Natural killer cell (primary cell): ENCODE measurements at regions not wholly inside any gene's neighbourhood (a gene's known extent, or its start where the extent isn't known, plus 50 kb on each side); places are given as distances from the start of the nearest gene placed in this dataset.

Experiments
- ATAC-seq, 3 donors: fragments of 150-1000 bp in 2 of 3; fragments of 200-7000 bp in 1 of 3; cut with Tn5 transposase; 1 replicate in 1 of 3; 2 replicates in 2 of 3; pipeline ENCODE4 v1.10.0; 2021; ENCODE audit warnings: mild to moderate bottlenecking in 2 of 3, moderate library complexity in 2 of 3
- DNase-seq, 2 donors: peaks; one replicate each; pipeline versions ENCODE4 v3.0.0 to v3.0.0-alpha.2; 2013 to 2021; ENCODE audit warnings: mixed read lengths in 1 of 2
- H3K27ac ChIP-seq: one replicate; pipeline ENCODE4 v1.5.1; 2013; ENCODE audit warnings: mild to moderate bottlenecking, low read length
- H3K27me3 ChIP-seq: one replicate; pipeline ENCODE4 v1.6.1; 2013; ENCODE audit warnings: low read length; ENCODE audit not compliant: control insufficient read depth, insufficient read depth
- H3K36me3 ChIP-seq: one replicate; pipeline ENCODE4 v1.6.1; 2013; ENCODE audit warnings: low read length; ENCODE audit not compliant: control insufficient read depth, insufficient read depth
- H3K4me1 ChIP-seq: one replicate; pipeline ENCODE4 v1.6.1; 2013; ENCODE audit warnings: low read length; ENCODE audit not compliant: control insufficient read depth, insufficient read depth
- H3K4me3 ChIP-seq: one replicate; pipeline ENCODE4 v1.5.1; 2013; ENCODE audit warnings: low read length
- H3K9me3 ChIP-seq: one replicate; pipeline ENCODE4 v1.6.1; 2013; ENCODE audit warnings: low read length; ENCODE audit not compliant: control insufficient read depth, insufficient read depth
- H3K27ac Mint-ChIP-seq, 2 donors: one replicate each; pipeline ENCODE4 v1.8.0; 2022; ENCODE audit warnings: mild to moderate bottlenecking in 2 of 2, mixed read lengths in 2 of 2, moderate library complexity in 1 of 2
- H3K27me3 Mint-ChIP-seq, 2 donors: one replicate each; pipeline ENCODE4 v1.8.0; 2022; ENCODE audit warnings: low read depth in 2 of 2, mixed read lengths in 2 of 2
- H3K36me3 Mint-ChIP-seq: one replicate; pipeline ENCODE4 v1.8.0; 2022; ENCODE audit warnings: mixed read lengths
- H3K4me1 Mint-ChIP-seq, 2 donors: one replicate each; pipeline ENCODE4 v1.8.0; 2022; ENCODE audit warnings: mixed read lengths in 2 of 2
- H3K4me3 Mint-ChIP-seq: one replicate; pipeline ENCODE4 v1.8.0; 2022; ENCODE audit warnings: mild to moderate bottlenecking, moderate library complexity, mixed read lengths
- H3K9me3 Mint-ChIP-seq, 2 donors: one replicate each; pipeline ENCODE4 v1.8.0; 2022; ENCODE audit warnings: mixed read lengths in 2 of 2
- WGBS: methylation state at CpG from one replicate; pipeline ENCODE4 v1.1.7; 2013; ENCODE audit warnings: missing lambda C conversion rate; ENCODE audit not compliant: insufficient coverage; 5-methylcytosine and 5-hydroxymethylcytosine counted together
- intact Hi-C: fragments of 100-400 bp; cut with micrococcal nuclease; formaldehyde crosslinking; loops from one replicate; pipeline ENCODE4 v1.14.2; 2022
- TF ChIP-seq, protein P1 (sequence below): fragments of 200-600 bp; IDR thresholded peaks from one replicate; pipeline ENCODE4 v1.8.0; 2022; ENCODE audit warnings: antibody characterized with exemption

DNA sequence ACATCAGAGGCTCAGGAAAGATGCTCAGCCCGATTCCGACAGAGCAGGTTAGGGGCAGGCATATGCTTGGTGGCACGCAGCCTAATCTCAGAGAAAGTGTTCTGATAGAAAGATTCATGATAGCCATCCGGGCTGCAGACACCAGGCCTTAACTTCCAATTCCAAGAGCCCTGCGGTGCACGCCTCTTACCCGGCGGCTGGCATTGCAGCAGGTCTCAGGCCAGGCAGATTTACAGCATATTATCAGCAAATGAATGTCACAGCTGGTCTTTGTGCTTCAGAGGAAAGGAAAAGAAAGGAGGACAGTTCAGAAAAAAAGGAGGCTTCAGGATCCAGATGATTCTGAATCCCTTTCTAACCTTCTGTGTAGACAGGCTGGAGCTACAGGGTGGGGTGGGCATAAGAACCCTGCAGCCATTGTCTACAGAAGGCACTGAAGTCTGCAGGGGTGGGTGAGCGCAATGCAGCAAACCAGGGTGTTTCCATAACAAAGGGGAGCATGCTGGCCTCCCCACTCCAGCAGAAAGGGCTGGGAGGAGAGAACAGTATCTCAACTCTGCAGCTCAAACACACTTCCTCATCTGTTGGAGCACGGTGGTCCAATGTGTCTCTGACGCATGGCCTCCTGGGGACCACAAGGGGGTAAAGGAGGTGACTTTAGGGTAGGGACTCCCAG, 277.4 kb upstream of the XYLT1 start:
- ATAC-seq, result no peak

DNA sequence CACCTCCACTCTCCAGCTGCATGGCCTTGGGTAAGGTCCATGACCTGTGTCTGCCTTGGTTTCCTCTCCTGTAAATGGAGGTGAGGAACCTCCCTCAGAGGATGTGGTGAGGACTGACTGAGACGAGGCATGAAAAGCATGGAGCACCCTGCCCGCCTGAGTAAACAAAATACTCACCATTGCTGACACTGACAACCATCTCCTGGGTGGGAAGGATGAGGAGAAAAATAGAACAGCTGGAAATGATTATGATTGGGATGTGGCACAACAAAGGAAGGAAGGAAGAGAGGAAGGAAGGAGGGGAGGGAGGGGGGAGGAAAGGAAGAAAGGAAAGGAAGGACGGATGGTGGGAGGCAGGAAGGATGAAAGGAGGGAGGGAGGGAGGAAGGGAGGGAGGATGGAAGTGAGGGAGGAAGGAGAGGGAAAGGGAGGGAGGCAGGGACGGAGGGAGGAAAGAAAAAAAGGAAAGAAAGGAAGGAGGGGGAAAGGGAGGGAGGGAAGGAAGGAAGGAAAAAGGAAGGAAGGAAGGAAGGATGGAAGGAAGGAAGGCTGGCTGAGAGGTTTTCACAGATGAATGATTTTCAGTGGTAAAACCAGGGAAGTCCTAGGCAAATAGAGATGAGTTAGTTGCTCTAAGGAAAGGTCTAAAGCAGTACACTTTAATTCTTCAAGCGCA, 276.5 kb upstream of the XYLT1 start:
- intact Hi-C loops, result no loop called here

More for the DNA sequence above, 277.4 kb upstream of the XYLT1 start:
- Mint-ChIP-seq H3K27ac (no peak overlapping the region), H3K4me1 (no peaks in the 10 kb centered on the region), H3K36me3 (no peaks in the 10 kb centered on the region), H3K27me3 (peaks cover 8 to 10% of the 10 kb centered on the region in 2 donors), H3K4me3 (no peak overlapping the region), H3K9me3 (peaks cover 3 to 4% of the 10 kb centered on the region in 2 donors)
- intact Hi-C loops, result no loop called here
- Histone ChIP-seq H3K9me3 (no peaks in the 10 kb centered on the region), H3K4me3 (no peak overlapping the region), H3K4me1 (no peaks in the 10 kb centered on the region), H3K36me3 (no peaks in the 10 kb centered on the region), H3K27me3 (no peaks in the 10 kb centered on the region), H3K27ac (no peak overlapping the region)
- TF ChIP-seq, protein P1, sequence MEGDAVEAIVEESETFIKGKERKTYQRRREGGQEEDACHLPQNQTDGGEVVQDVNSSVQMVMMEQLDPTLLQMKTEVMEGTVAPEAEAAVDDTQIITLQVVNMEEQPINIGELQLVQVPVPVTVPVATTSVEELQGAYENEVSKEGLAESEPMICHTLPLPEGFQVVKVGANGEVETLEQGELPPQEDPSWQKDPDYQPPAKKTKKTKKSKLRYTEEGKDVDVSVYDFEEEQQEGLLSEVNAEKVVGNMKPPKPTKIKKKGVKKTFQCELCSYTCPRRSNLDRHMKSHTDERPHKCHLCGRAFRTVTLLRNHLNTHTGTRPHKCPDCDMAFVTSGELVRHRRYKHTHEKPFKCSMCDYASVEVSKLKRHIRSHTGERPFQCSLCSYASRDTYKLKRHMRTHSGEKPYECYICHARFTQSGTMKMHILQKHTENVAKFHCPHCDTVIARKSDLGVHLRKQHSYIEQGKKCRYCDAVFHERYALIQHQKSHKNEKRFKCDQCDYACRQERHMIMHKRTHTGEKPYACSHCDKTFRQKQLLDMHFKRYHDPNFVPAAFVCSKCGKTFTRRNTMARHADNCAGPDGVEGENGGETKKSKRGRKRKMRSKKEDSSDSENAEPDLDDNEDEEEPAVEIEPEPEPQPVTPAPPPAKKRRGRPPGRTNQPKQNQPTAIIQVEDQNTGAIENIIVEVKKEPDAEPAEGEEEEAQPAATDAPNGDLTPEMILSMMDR, result no peak
- 72% methylated on average over 10 of the region's 11 CpGs for WGBS
- no peak for DNase-seq

DNA sequence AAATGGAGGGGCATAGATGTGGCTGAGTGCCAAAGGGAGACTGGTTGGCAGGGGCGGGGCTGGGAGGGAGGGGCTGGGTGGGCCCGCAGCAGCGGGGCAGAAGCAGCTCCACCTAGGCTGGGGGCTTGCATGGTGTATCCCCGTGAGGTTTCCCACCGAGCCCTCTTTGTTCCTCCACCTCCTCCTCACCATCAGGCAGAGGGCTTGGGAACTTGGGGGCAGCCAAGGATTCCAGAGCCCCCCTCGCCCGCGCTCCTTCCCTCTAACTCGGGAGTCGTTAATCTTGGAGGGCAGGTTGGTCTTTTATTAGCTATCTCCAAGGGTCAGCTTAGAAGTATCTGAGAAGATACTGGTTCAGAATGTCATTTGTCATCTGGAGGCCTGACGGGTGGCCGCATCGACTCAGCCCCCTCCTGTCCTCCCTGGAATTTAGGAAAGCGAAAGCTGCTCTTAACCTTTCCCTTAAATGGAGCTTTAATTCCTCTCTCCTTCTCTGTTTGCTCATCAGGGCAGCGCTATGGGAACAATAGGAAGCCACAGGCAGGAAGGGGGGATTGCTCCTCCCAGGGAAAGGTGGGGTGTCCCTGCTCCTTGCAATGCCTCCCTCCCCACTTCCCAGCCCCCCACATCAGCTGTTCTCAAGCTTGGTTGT, 274.3 kb upstream of the XYLT1 start:
- DNase-seq (no peak), ATAC-seq (no peak)
- Histone ChIP-seq H3K4me1 (no peaks in the 10 kb centered on the region), H3K9me3 (no peaks in the 10 kb centered on the region), H3K4me3 (no peak overlapping the region), H3K36me3 (no peaks in the 10 kb centered on the region), H3K27me3 (no peaks in the 10 kb centered on the region), H3K27ac (no peak overlapping the region)
- TF ChIP-seq, protein P1, result no peak
- no peaks in the 10 kb centered on the region for H3K36me3 Mint-ChIP-seq
- no peaks in the 10 kb centered on the region for H3K4me1 Mint-ChIP-seq
- intact Hi-C loops, result no loop called here
- 63% methylated on average over 15 of the region's 15 CpGs for WGBS
- H3K9me3 Mint-ChIP-seq, result peaks cover 3 to 4% of the 10 kb centered on the region in 2 donors
- H3K27ac Mint-ChIP-seq, result no peak overlapping the region
- H3K27me3 Mint-ChIP-seq, result peaks cover 8 to 10% of the 10 kb centered on the region in 2 donors
- H3K4me3 Mint-ChIP-seq, result no peak overlapping the region

More for the DNA sequence above, 276.5 kb upstream of the XYLT1 start:
- Mint-ChIP-seq H3K27ac (no peak overlapping the region), H3K9me3 (peaks cover 3 to 4% of the 10 kb centered on the region in 2 donors), H3K4me3 (no peak overlapping the region), H3K36me3 (no peaks in the 10 kb centered on the region), H3K27me3 (peaks cover 8 to 10% of the 10 kb centered on the region in 2 donors), H3K4me1 (no peaks in the 10 kb centered on the region)
- Histone ChIP-seq H3K4me3 (no peak overlapping the region), H3K27me3 (no peaks in the 10 kb centered on the region), H3K27ac (no peak overlapping the region), H3K9me3 (no peaks in the 10 kb centered on the region), H3K4me1 (no peaks in the 10 kb centered on the region), H3K36me3 (no peaks in the 10 kb centered on the region)
- TF ChIP-seq, protein P1, result no peak
- 61% methylated on average over 4 of the region's 5 CpGs for WGBS
- DNase-seq (no peak), ATAC-seq (no peak)
